ENCODE measurements at regions not wholly inside any gene's neighbourhood (a gene's known extent, or its start where the extent isn't known, plus 50 kb on each side); places are given as distances from the start of the nearest gene placed in this dataset.
"Not testable (repeated sequence)": the region's sequence is repeated elsewhere in the genome, so short reads cannot be mapped to it uniquely, and the experiment has no call there.

- TF ChIP-seq CTCF, POLR2A (IDR thresholded peaks at IDR 0.05): not testable (repeated sequence)
Measured at GRCh38 chr6:22378536-22378935, 81.7 kb upstream of the PRL start.

All from testis (tissue), 2 donors.